GM23338 (cell line): ENCODE measurements at regions not wholly inside any gene's neighbourhood (a gene's known extent, or its start where the extent isn't known, plus 50 kb on each side); places are given as distances from the start of the nearest gene placed in this dataset.

Experiments
- ATAC-seq: fragments of 200-7000 bp; cut with Tn5 transposase; 3 replicates; pipeline ENCODE4 v1.9.1; 2020
- DNase-seq: peaks from one replicate; pipeline ENCODE4 v3.0.0-alpha.2; 2015; ENCODE audit warnings: low spot score
- H2AFZ ChIP-seq: fragments of 200-600 bp; sonication (generic); 2 replicates; pipeline ENCODE4 v1.8.0; 2016; ENCODE audit warnings: antibody characterized with exemption, mild to moderate bottlenecking, moderate library complexity
- H3F3A ChIP-seq: fragments of 200-600 bp; sonication (generic); replicated peaks from 2 replicates; pipeline ENCODE4 v1.8.0; 2017; ENCODE audit warnings: antibody characterized with exemption, mixed run types, low read depth
- H3K27ac ChIP-seq: fragments of 200-600 bp; sonication (generic); 2 replicates; pipeline ENCODE4 v1.6.1; 2016; ENCODE audit warnings: low read depth
- H3K27me3 ChIP-seq: fragments of 200-600 bp; sonication (generic); 2 replicates; pipeline ENCODE4 v1.8.0; 2016; ENCODE audit warnings: mild to moderate bottlenecking, mixed run types, moderate library complexity; ENCODE audit not compliant: insufficient read depth
- H3K36me3 ChIP-seq: fragments of 200-600 bp; sonication (generic); 2 replicates; pipeline ENCODE4 v1.8.0; 2016; ENCODE audit warnings: mild to moderate bottlenecking; ENCODE audit not compliant: insufficient read depth
- H3K4me1 ChIP-seq: fragments of 200-600 bp; sonication (generic); 2 replicates; pipeline ENCODE4 v1.8.0; 2016; ENCODE audit warnings: mild to moderate bottlenecking, moderate library complexity; ENCODE audit not compliant: insufficient read depth
- H3K4me2 ChIP-seq: fragments of 200-600 bp; sonication (generic); 2 replicates; pipeline ENCODE4 v1.7.1; 2017; ENCODE audit warnings: mixed run types
- H3K4me3 ChIP-seq: fragments of 200-600 bp; sonication (generic); 2 replicates; pipeline ENCODE4 v1.6.1; 2016; ENCODE audit warnings: mixed run types
- H3K79me2 ChIP-seq: fragments of 200-600 bp; sonication (generic); replicated peaks from 2 replicates; pipeline ENCODE4 v1.8.0; 2017; ENCODE audit warnings: mild to moderate bottlenecking; ENCODE audit not compliant: insufficient read depth
- H3K9me2 ChIP-seq: fragments of 200-600 bp; sonication (generic); 2 replicates; pipeline ENCODE4 v1.8.0; 2017; ENCODE audit not compliant: insufficient read depth
- H4K20me1 ChIP-seq: fragments of 200-600 bp; sonication (generic); replicated peaks from 2 replicates; pipeline ENCODE4 v1.8.0; 2017; ENCODE audit warnings: mild to moderate bottlenecking; ENCODE audit not compliant: insufficient read depth
- H3K27ac Mint-ChIP-seq: 2 replicates; pipeline ENCODE4 v1.8.0; 2020; ENCODE audit warnings: inconsistent platforms, mild to moderate bottlenecking, moderate library complexity, mixed read lengths
- H3K27me3 Mint-ChIP-seq: 3 replicates; pipeline ENCODE4 v1.8.0; 2022; ENCODE audit warnings: low read depth, mild to moderate bottlenecking, moderate library complexity, mixed read lengths, inconsistent platforms; ENCODE audit not compliant: insufficient read depth, poor library complexity
- H3K36me3 Mint-ChIP-seq: 3 replicates; pipeline ENCODE4 v1.8.0; 2021; ENCODE audit warnings: low read depth, mild to moderate bottlenecking, inconsistent platforms, moderate library complexity, mixed read lengths
- H3K4me1 Mint-ChIP-seq: 3 replicates; pipeline ENCODE4 v1.8.0; 2020; ENCODE audit warnings: mild to moderate bottlenecking, inconsistent platforms, mixed read lengths
- H3K4me3 Mint-ChIP-seq: 3 replicates; pipeline ENCODE4 v1.8.0; 2021; ENCODE audit warnings: moderate library complexity, mild to moderate bottlenecking, inconsistent platforms, mixed read lengths
- H3K9me3 Mint-ChIP-seq: 3 replicates; pipeline ENCODE4 v1.8.0; 2020; ENCODE audit warnings: moderate library complexity, mild to moderate bottlenecking, inconsistent platforms, mixed read lengths
- NANOG ChIP-seq: IDR thresholded peaks from 2 replicates; pipeline ENCODE4 v1.6.1; 2016; ENCODE audit warnings: antibody characterized with exemption, borderline replicate concordance
- POLR2AphosphoS5 ChIP-seq: IDR thresholded peaks from 2 replicates; pipeline ENCODE4 v1.6.1; 2016; ENCODE audit warnings: antibody characterized with exemption, low read depth
- STAT1 ChIP-seq: IDR thresholded peaks from one replicate; pipeline ENCODE4 v1.6.1; 2016; ENCODE audit warnings: antibody characterized with exemption; ENCODE audit not compliant: unreplicated experiment
- TF ChIP-seq, protein P1 (sequence below): fragments of 250-450 bp; sonication (Bioruptor Pico); IDR thresholded peaks from 2 replicates; pipeline ENCODE4 v1.5.0; 2020; ENCODE audit warnings: mild to moderate bottlenecking, moderate library complexity
- TF ChIP-seq, protein P2 (sequence below): IDR thresholded peaks from one replicate; pipeline ENCODE4 v1.6.1; 2018; ENCODE audit warnings: antibody characterized with exemption; ENCODE audit not compliant: unreplicated experiment

DNA sequence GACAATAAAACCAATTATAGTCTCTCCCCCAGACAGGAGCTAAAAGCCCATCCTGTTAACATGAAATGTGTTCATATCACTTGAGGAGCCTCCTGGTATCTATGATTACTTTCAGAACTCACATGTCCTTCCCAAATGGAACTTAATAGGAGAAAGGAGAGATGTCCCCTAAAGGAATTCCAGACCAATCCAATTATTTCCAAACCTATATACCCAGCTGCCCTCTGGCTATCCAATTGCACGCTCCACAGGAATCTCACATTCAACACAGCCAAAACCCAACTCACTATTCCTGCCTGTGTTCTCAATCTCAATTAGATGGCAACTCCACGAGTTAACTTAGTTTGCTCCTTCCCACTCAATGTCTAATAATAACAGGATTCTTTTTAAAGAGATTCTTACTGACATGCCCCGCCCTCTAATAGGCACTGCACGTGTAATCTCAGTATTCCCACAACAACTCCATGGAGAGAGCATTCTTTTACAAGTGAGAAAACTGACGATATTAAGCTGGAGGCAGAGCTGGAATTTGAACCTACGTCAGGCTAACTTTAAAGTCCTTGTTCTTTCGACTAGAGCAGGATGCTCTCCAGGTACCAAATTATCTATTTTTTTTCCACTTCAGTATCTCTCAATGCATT lies 59.1 kb upstream of the SEC16B start (continued):
- TF ChIP-seq, protein P1, sequence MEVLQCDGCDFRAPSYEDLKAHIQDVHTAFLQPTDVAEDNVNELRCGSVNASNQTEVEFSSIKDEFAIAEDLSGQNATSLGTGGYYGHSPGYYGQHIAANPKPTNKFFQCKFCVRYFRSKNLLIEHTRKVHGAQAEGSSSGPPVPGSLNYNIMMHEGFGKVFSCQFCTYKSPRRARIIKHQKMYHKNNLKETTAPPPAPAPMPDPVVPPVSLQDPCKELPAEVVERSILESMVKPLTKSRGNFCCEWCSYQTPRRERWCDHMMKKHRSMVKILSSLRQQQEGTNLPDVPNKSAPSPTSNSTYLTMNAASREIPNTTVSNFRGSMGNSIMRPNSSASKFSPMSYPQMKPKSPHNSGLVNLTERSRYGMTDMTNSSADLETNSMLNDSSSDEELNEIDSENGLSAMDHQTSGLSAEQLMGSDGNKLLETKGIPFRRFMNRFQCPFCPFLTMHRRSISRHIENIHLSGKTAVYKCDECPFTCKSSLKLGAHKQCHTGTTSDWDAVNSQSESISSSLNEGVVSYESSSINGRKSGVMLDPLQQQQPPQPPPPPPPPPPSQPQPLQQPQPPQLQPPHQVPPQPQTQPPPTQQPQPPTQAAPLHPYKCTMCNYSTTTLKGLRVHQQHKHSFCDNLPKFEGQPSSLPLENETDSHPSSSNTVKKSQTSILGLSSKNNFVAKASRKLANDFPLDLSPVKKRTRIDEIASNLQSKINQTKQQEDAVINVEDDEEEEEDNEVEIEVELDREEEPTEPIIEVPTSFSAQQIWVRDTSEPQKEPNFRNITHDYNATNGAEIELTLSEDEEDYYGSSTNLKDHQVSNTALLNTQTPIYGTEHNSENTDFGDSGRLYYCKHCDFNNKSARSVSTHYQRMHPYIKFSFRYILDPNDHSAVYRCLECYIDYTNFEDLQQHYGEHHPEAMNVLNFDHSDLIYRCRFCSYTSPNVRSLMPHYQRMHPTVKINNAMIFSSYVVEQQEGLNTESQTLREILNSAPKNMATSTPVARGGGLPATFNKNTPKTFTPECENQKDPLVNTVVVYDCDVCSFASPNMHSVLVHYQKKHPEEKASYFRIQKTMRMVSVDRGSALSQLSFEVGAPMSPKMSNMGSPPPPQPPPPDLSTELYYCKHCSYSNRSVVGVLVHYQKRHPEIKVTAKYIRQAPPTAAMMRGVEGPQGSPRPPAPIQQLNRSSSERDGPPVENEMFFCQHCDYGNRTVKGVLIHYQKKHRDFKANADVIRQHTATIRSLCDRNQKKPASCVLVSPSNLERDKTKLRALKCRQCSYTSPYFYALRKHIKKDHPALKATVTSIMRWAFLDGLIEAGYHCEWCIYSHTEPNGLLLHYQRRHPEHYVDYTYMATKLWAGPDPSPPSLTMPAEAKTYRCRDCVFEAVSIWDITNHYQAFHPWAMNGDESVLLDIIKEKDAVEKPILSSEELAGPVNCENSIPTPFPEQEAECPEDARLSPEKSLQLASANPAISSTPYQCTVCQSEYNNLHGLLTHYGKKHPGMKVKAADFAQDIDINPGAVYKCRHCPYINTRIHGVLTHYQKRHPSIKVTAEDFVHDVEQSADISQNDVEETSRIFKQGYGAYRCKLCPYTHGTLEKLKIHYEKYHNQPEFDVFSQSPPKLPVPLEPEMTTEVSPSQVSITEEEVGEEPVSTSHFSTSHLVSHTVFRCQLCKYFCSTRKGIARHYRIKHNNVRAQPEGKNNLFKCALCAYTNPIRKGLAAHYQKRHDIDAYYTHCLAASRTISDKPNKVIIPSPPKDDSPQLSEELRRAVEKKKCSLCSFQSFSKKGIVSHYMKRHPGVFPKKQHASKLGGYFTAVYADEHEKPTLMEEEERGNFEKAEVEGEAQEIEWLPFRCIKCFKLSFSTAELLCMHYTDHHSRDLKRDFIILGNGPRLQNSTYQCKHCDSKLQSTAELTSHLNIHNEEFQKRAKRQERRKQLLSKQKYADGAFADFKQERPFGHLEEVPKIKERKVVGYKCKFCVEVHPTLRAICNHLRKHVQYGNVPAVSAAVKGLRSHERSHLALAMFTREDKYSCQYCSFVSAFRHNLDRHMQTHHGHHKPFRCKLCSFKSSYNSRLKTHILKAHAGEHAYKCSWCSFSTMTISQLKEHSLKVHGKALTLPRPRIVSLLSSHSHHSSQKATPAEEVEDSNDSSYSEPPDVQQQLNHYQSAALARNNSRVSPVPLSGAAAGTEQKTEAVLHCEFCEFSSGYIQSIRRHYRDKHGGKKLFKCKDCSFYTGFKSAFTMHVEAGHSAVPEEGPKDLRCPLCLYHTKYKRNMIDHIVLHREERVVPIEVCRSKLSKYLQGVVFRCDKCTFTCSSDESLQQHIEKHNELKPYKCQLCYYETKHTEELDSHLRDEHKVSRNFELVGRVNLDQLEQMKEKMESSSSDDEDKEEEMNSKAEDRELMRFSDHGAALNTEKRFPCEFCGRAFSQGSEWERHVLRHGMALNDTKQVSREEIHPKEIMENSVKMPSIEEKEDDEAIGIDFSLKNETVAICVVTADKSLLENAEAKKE: no peak
- TF ChIP-seq, protein P2, sequence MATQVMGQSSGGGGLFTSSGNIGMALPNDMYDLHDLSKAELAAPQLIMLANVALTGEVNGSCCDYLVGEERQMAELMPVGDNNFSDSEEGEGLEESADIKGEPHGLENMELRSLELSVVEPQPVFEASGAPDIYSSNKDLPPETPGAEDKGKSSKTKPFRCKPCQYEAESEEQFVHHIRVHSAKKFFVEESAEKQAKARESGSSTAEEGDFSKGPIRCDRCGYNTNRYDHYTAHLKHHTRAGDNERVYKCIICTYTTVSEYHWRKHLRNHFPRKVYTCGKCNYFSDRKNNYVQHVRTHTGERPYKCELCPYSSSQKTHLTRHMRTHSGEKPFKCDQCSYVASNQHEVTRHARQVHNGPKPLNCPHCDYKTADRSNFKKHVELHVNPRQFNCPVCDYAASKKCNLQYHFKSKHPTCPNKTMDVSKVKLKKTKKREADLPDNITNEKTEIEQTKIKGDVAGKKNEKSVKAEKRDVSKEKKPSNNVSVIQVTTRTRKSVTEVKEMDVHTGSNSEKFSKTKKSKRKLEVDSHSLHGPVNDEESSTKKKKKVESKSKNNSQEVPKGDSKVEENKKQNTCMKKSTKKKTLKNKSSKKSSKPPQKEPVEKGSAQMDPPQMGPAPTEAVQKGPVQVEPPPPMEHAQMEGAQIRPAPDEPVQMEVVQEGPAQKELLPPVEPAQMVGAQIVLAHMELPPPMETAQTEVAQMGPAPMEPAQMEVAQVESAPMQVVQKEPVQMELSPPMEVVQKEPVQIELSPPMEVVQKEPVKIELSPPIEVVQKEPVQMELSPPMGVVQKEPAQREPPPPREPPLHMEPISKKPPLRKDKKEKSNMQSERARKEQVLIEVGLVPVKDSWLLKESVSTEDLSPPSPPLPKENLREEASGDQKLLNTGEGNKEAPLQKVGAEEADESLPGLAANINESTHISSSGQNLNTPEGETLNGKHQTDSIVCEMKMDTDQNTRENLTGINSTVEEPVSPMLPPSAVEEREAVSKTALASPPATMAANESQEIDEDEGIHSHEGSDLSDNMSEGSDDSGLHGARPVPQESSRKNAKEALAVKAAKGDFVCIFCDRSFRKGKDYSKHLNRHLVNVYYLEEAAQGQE: no peak
- TF ChIP-seq NANOG (no peak), POLR2AphosphoS5 (no peak)

DNA sequence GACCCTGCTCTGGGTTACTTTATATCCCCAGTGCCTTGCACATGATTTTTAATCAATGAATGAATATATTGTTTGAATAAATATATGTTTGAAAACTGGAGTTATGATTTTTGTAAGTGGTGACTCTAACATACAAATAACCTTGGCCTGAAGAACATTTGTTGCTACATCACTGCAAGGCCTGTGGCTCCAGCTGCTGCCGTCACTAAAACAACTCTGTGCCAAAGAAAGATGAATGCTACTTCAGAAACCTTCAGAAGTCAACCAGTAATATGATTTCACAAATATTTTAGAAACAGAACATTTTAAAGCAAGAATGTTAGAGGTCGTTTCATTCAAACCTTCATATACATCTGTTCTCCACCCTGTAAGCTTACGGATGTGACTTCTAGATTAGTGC lies 60.6 kb upstream of the SEC16B start:
- no peak overlapping the region for H3K27ac Mint-ChIP-seq
- H3K4me1 ChIP-seq: peaks cover 14% of the 10 kb centered on the region
- H3K27me3 Mint-ChIP-seq: no peaks in the 10 kb centered on the region
- no peaks in the 10 kb centered on the region for H3K9me2 ChIP-seq
- no peaks in the 10 kb centered on the region for H3F3A ChIP-seq
- DNase-seq (no peak), ATAC-seq (no peak)
- no peaks in the 10 kb centered on the region for H3K79me2 ChIP-seq
- no peak overlapping the region for H2AFZ ChIP-seq
- H3K27ac ChIP-seq: no peak overlapping the region
- H3K4me3 ChIP-seq: no peak overlapping the region
- H3K36me3 ChIP-seq: no peaks in the 10 kb centered on the region
- H3K4me2 ChIP-seq: no peak overlapping the region
- TF ChIP-seq, protein P1: no peak
- no peak for TF ChIP-seq STAT1
- H3K9me3 Mint-ChIP-seq: no peaks in the 10 kb centered on the region
- H3K27me3 ChIP-seq: no peaks in the 10 kb centered on the region
- no peaks in the 10 kb centered on the region for H4K20me1 ChIP-seq
- H3K36me3 Mint-ChIP-seq: no peaks in the 10 kb centered on the region
- no peak overlapping the region for H3K4me3 Mint-ChIP-seq
- peaks cover 12% of the 10 kb centered on the region; the same call in 2 of the 3 replicates for H3K4me1 Mint-ChIP-seq
